Psoas muscle (tissue), 7 donors: ENCODE measurements at regions not wholly inside any gene's neighbourhood (a gene's known extent, or its start where the extent isn't known, plus 50 kb on each side); places are given as distances from the start of the nearest gene placed in this dataset.

ENCODE experiments used
- ATAC-seq, 4 donors: fragments of 200-7000 bp; cut with Tn5 transposase; one replicate each; pipeline ENCODE4 v1.9.1; 2020; ENCODE audit warnings: moderate library complexity in 3 of 4, mild to moderate bottlenecking in 2 of 4
- DNase-seq, 2 donors: peaks; one replicate each; pipeline ENCODE4 v3.0.0-alpha.2; 2020
- H3K27ac ChIP-seq: fragments of 200-600 bp; one replicate; pipeline ENCODE4 v1.8.0; 2022
- H3K27me3 ChIP-seq, 3 donors: fragments of 200-600 bp in 1 of 3; one replicate each; pipeline versions ENCODE4 v1.6.1 to v1.8.0; 2013 to 2022; ENCODE audit warnings: low read length in 2 of 3, mild to moderate bottlenecking in 2 of 3, moderate library complexity in 1 of 3; ENCODE audit not compliant: insufficient read depth in 3 of 3
- H3K36me3 ChIP-seq, 2 donors: fragments of 200-600 bp in 1 of 2; one replicate each; pipeline versions ENCODE4 v1.6.1 to v1.8.0; 2013 to 2022; ENCODE audit warnings: low read depth in 1 of 2, mild to moderate bottlenecking in 1 of 2, moderate library complexity in 1 of 2; ENCODE audit not compliant: insufficient read depth in 1 of 2
- H3K4me1 ChIP-seq: fragments of 200-600 bp; one replicate; pipeline ENCODE4 v1.8.0; 2022
- H3K4me3 ChIP-seq: fragments of 200-600 bp; one replicate; pipeline ENCODE4 v1.8.0; 2022; ENCODE audit warnings: mild to moderate bottlenecking
- H3K9me3 ChIP-seq: fragments of 200-600 bp; one replicate; pipeline ENCODE4 v1.8.0; 2022
- CTCF ChIP-seq: fragments of 200-600 bp; IDR thresholded peaks from one replicate; pipeline ENCODE4 v1.8.0; 2022; ENCODE audit warnings: antibody characterized with exemption
- WGBS, 3 donors: extraction: QIAGEN DNeasy Blood & Tissue Kit; methylation state at CpG; one replicate each; pipeline versions ENCODE4 v1.1.6 to v1.1.7; 2013; 5-methylcytosine and 5-hydroxymethylcytosine counted together
- intact Hi-C, 2 donors: fragments of 100-400 bp; cut with DNase I; formaldehyde crosslinking; loops; one replicate each; pipeline versions ENCODE4 v1.11.0 to v1.14.2; 2022
- donor health status: healthy with polysubstance abuse.
- donor health status: DM: no; HTN: no; CAD: no; lungs with moderate emphysema.
- donor health status: Bipolar disorder and iron deficiency.
- donor health status: healthy.
- donor health status: DM: yes; HTN: yes; CAD: no.
- donor health status: DM: no; HTN: no; CAD: no.
- donor health status: DM: yes; HTN: yes; CAD: no.

- no peak overlapping the region for H3K4me3 ChIP-seq
- DNase-seq (no peak), ATAC-seq (no peak)
- intact Hi-C loops, result no loop called here
- H3K9me3 ChIP-seq, result peaks cover 3% of the 10 kb centered on the region
- H3K27me3 ChIP-seq, result no peaks in the 10 kb centered on the region
- no peak overlapping the region for H3K27ac ChIP-seq
- no peaks in the 10 kb centered on the region for H3K4me1 ChIP-seq
- no peak for TF ChIP-seq CTCF
- H3K36me3 ChIP-seq, result no peaks in the 10 kb centered on the region
- 62 to 87% (median 63%) methylated on average over 2 of the region's 2 CpGs for WGBS, 3 donors
Measured at GRCh38 chr12:125835852-125836251, 770.6 kb downstream of the AACS start.

- no peaks in the 10 kb centered on the region for H3K27me3 ChIP-seq
- no peak overlapping the region for H3K27ac ChIP-seq
- no peaks in the 10 kb centered on the region for H3K36me3 ChIP-seq
- intact Hi-C loops, result no loop called here
- TF ChIP-seq CTCF, result no peak
- peaks cover 3% of the 10 kb centered on the region for H3K9me3 ChIP-seq
- DNase-seq (no peak), ATAC-seq (no peak)
- 60 to 75% (median 70%) methylated on average over 2 of the region's 2 CpGs for WGBS, 3 donors
- no peak overlapping the region for H3K4me3 ChIP-seq
- H3K4me1 ChIP-seq, result no peaks in the 10 kb centered on the region
Measured at GRCh38 chr12:125836647-125837046, 771.4 kb downstream of the AACS start.

GRCh38 chr12:125841332-125841731, 776.1 kb downstream of the AACS start:
- intact Hi-C loops, result no loop called here
- Histone ChIP-seq H3K9me3 (peaks cover 3% of the 10 kb centered on the region), H3K27ac (no peak overlapping the region), H3K36me3 (no peaks in the 10 kb centered on the region), H3K4me3 (no peak overlapping the region), H3K27me3 (no peaks in the 10 kb centered on the region), H3K4me1 (no peaks in the 10 kb centered on the region)
- WGBS, 3 donors, result 75 to 77% (median 76%) methylated on average over 7 of the region's 7 CpGs
- ATAC-seq (no peak), DNase-seq (no peak)
- no peak for TF ChIP-seq CTCF

GRCh38 chr12:125852116-125852515, 786.9 kb downstream of the AACS start:
- H3K4me3 ChIP-seq, result no peak overlapping the region
- H3K27ac ChIP-seq, result no peak overlapping the region
- intact Hi-C loops, result no loop called here
- DNase-seq (no peak), ATAC-seq (no peak)
- H3K9me3 ChIP-seq, result no peaks in the 10 kb centered on the region
- no peaks in the 10 kb centered on the region for H3K4me1 ChIP-seq
- no peaks in the 10 kb centered on the region for H3K27me3 ChIP-seq
- no peaks in the 10 kb centered on the region for H3K36me3 ChIP-seq
- 57 to 69% (median 67%) methylated on average over 5 of the region's 5 CpGs for WGBS, 3 donors
- no peak for TF ChIP-seq CTCF

GRCh38 chr12:125852679-125853078, 787.4 kb downstream of the AACS start:
- no peak for DNase-seq
- H3K9me3 ChIP-seq, result no peaks in the 10 kb centered on the region
- no peak overlapping the region for H3K27ac ChIP-seq
- no peak overlapping the region for H3K4me3 ChIP-seq
- H3K36me3 ChIP-seq, result no peaks in the 10 kb centered on the region
- H3K27me3 ChIP-seq, result no peaks in the 10 kb centered on the region
- no peak for TF ChIP-seq CTCF
- no peaks in the 10 kb centered on the region for H3K4me1 ChIP-seq
- ATAC-seq, result no peak
- intact Hi-C loops, result no loop called here
- WGBS, 3 donors, result 82 to 87% (median 84%) methylated on average over 2 of the region's 2 CpGs
